ENCODE measurements at regions not wholly inside any gene's neighbourhood (a gene's known extent, or its start where the extent isn't known, plus 50 kb on each side); places are given as distances from the start of the nearest gene placed in this dataset.

DNA sequence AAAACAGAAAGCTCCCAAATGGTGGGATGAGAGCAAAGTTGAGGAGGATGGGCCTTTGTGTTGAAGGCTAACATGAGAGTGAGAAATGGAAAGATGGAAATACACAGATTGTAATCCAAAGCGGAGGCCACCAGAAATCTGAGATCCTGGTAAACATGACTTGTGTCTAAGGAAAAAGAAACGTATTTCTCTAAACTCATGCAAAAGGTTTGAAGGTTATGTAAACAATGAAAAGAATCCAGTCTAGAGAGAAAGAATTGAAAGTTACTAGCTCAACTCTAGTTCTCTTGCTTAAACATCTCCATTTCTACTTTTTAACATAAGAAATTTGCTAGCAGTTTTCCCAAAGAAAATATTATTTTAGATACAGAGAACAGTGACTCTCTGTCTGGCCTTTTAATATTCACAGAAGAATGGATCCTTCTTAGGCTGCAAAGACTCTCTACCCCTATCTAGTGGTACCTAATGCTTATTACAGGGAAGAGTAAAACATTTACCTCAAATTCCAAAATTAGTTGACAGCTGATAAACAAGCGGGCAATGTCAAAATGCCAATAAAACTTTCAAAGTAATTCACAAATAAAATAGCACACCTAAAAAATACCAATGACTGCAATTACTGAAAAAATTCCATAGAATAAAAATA lies 75.8 kb upstream of the SOX5 start:
- DNase-seq = no peak

DNA sequence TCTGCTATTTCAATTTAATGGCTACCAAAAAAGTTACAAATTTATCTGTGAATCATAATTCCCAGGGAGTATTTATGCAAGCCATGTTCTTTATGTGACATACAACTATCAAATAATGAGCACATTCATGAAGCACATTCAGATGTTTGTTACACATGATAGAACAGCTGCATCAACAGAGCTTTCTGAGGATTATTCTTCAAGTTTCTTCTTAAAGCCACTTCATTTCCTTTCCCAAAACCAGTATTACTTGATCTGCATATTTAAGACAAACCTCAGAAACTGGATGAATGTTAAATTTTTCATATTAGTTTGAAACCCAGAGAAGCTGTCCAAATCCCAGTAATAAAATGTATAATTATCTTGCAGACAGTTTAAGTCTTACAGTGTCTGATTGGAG lies 73.6 kb upstream of the SOX5 start:
- DNase-seq = no peak

DNA sequence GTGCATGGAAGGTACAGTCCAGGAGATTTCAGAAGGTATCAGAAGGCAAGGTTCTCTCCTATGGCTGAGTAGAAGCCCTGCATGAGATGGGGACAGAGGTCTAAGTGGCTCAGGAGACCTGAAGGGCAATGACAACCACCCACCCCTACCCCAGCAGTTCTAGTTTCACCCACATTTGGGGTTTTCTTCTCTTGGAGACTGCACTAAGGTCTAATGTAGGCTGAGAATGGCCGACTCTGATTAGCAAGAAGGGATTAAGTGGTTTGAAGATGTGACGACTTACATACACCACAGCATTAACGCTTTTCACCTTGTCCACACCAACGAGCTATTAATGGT lies 71.7 kb upstream of the SOX5 start:
- no peak for DNase-seq

DNA sequence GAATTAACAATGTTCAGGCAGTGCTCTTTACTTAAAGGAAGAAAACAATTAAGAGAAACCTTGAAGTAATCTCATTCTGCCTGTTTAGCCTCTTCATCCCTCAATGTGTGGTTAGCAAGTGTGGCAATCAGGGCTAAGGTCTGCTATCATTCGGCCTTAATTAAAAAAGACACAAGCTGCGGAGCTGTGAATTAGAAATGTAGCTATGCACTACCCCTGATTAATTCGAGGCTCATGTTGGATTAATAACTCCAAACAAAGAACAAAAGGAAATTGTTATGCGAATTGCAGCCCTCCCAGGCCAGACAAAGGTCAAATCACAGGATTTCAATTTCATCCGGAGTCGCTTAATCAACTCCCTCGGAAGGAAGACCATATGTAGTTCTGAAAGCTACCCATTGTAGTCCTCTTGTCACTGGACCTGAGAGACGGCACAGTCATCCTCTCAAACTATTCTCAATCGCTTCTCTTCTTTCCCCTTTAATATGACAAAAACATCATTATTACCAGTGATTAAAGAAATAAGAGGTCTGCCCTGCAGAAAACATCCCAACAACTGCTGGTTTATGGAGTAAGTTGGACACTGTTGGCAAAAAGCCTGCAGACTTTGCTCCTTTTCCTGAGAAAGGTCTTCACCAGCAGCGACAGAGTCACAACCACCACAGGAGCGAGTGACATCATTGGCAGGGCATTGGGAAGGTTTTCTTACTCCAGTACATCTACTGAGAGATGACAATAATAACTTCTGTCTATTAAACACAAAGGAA lies 71.1 kb upstream of the SOX5 start:
- DNase-seq = no peak

DNA sequence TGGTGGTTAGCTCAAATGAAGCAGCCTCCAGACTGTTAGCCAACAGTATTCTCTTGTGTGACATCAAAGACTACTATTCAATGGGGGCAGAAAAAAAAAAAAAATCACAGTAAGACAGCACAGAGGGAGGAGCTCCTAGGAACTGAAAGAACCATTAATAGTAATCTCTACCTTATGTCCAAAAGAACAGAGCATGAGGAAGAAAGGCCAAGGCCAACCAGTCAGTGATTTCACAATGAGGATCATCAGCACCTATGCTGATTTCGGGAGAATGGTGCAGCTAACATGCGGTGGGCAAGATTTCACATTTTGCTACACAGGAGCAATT lies 66.3 kb upstream of the SOX5 start:
- no peak for DNase-seq

DNA sequence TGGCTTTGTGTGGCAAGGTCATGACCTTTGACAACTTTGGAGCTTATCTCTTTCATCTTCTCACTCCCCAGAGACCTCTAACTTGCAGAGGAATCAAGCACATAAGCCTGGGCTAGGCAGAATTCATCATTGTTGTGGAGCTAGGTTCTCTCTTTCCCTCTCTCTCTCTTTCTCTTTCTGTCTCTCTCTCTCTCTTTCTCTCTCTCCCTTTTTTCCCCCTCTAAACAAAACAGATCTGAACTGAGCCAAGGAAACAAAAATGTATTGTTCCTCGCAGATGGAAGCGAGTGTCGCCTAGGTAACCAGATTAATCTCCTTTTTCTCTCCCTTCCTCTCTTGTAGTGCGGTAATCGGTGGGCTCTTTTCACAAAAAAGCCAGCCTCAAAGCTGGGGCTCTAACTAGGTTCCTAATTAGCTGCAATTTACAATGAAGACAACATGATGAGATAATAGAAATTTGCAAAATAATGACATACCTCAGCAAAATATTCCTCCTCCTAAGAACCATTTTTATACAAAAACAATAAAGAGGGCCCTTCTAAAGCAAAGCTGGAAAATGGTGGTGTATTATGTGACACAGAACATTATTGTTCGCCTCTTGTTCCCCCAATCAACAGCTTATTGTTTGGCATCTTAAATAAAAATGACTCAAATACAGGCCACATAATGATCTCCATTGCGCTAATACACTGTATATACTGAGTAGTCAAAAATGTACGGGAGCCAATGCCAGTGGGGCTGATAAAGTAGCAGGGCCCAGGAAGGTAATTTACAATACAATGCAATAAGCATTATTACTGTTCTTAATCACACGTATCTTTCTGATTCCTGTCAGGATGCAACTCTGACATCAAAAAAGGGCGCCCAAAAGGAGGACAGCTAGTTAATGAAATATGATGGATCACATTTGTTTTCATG lies 65.7 kb upstream of the SOX5 start:
- DNase-seq = no peak

GRCh38 chr12:24014240-24014639 lies 64.8 kb upstream of the SOX5 start:
- no peak for DNase-seq

GRCh38 chr12:24012528-24012927 lies 63.1 kb upstream of the SOX5 start:
- no peak for DNase-seq

DNA sequence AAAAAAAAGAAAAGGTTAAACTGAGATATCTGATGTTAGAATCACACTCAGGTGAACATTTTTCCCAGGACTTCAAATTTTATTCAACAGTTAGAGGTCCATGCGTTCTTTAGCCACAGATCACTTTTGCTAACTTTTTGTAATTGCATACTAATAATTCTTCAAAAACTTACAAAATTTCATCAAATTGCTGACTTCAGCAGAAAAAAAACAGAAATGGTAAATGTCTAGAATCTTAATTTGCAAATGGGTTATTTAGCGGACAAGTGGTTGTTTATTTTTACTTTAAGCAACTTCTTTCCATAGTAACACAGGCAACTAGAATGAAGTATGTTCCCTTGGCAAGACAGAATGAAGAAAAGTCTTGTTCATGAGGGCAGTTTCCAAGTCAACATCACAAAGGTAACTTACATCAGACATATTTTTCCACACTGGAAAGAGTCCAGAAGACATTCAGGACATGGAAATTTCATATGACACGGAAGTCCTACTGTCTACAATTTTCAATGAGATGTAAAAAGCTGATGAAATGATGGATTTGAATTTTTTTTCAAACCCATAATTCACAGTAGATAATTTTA lies 62.5 kb upstream of the SOX5 start:
- DNase-seq = no peak

GRCh38 chr12:24008166-24008565 lies 58.7 kb upstream of the SOX5 start:
- no peak for DNase-seq
